HCT116 (cell line): ENCODE measurements at regions not wholly inside any gene's neighbourhood (a gene's known extent, or its start where the extent isn't known, plus 50 kb on each side); places are given as distances from the start of the nearest gene placed in this dataset.

Experiments
- ATAC-seq: fragments of 200-7000 bp; cut with Tn5 transposase; 2 replicates; pipeline ENCODE4 v1.9.1; 2020; ENCODE audit warnings: mild to moderate bottlenecking, moderate library complexity
- BruUV-seq: library from RNA; stranded (reverse); fragments of 400-500 nt; replicated peaks from 2 replicates; lab custom pipeline; 2021; lab: Mats Ljungman, UMichigan
- CTCF ChIA-PET: fragments of 300-600 bp; sonication (Branson Sonifier 250); formaldehyde crosslinking; loops from one replicate; lab custom pipeline; 2021; ENCODE audit warnings: antibody characterized with exemption; lab: Charles Lee
- POLR2A ChIA-PET: fragments of 300-600, 350-600 bp; sonication (Branson Sonifier 250); formaldehyde crosslinking; loops from one replicate; lab custom pipeline; 2021; ENCODE audit warnings: antibody characterized with exemption; lab: Charles Lee
- RAD21 ChIA-PET, 2 experiments: fragments of 300-600 bp; sonication (Branson Sonifier 250); formaldehyde crosslinking; loops; one replicate each; lab custom pipeline; 2023; ENCODE audit warnings: low total read pairs in 2 of 2; ENCODE audit not compliant: uncharacterized antibody in 2 of 2, unreplicated experiment in 2 of 2, low non-redundant PET in 1 of 2; lab: Charles Lee
- DNase-seq: peaks from one replicate; pipeline ENCODE4 v3.0.0-alpha.2; 2010; ENCODE audit warnings: low read depth, low spot score
- H2AFZ ChIP-seq: fragments of 200-600 bp; shearing (Covaris generic), sonication (generic); 2 replicates; pipeline ENCODE4 v1.6.1; 2017; ENCODE audit warnings: low read depth, mixed run types, mixed read lengths, antibody characterized with exemption, low read length; ENCODE audit not compliant: poor library complexity, severe bottlenecking
- H3K27ac ChIP-seq: 2 replicates; pipeline ENCODE4 v1.5.1; 2012; ENCODE audit warnings: low read depth, low read length
- H3K27me3 ChIP-seq: fragments of 200-600 bp; sonication (generic); 2 replicates; pipeline ENCODE4 v1.6.1; 2016; ENCODE audit warnings: mixed run types, low read length, mixed read lengths; ENCODE audit not compliant: insufficient read depth
- H3K36me3 ChIP-seq, 2 experiments: fragments of 200-500 bp in 1 of 2; fragments of 200-600 bp in 1 of 2; sonication (Bioruptor generic) in 1 of 2; sonication (generic) in 1 of 2; 2 replicates each; pipeline versions ENCODE4 v1.5.1 to v1.6.1; 2014 to 2016; ENCODE audit warnings: low read length in 2 of 2, inconsistent platforms in 1 of 2, mixed read lengths in 1 of 2, mixed run types in 1 of 2; ENCODE audit not compliant: insufficient read depth in 2 of 2, control insufficient read depth in 1 of 2
- H3K4me1 ChIP-seq, 2 experiments: fragments of 200-600 bp in 1 of 2; sonication (generic) in 1 of 2; 2 replicates each; pipeline versions ENCODE4 v1.5.1 to v1.6.1; 2012 to 2017; ENCODE audit warnings: low read length in 2 of 2, inconsistent platforms in 1 of 2, mild to moderate bottlenecking in 1 of 2, mixed read lengths in 1 of 2, mixed run types in 1 of 2, moderate library complexity in 1 of 2; ENCODE audit not compliant: insufficient read depth in 2 of 2, control insufficient read depth in 1 of 2
- H3K4me2 ChIP-seq: fragments of 200-600 bp; sonication (generic); 2 replicates; pipeline ENCODE4 v1.6.1; 2017; ENCODE audit warnings: mixed run types, low read length, mixed read lengths
- H3K4me3 ChIP-seq, 2 experiments: fragments of 200-600 bp in 1 of 2; sonication (generic) in 1 of 2; replicated peaks in 1 of 2; 2 replicates each; pipeline ENCODE4 v1.5.1; 2011 to 2016; ENCODE audit warnings: low read length in 2 of 2, control low read depth in 1 of 2, low read depth in 1 of 2, mild to moderate bottlenecking in 1 of 2, mixed read lengths in 1 of 2, mixed run types in 1 of 2
- H3K79me2 ChIP-seq: fragments of 200-600 bp; sonication (generic); 2 replicates; pipeline ENCODE4 v1.6.1; 2017; ENCODE audit warnings: mild to moderate bottlenecking, mixed run types, low read length, moderate library complexity, mixed read lengths; ENCODE audit not compliant: insufficient read depth
- H3K9ac ChIP-seq: fragments of 200-600 bp; sonication (generic); 2 replicates; pipeline ENCODE4 v1.6.1; 2016; ENCODE audit warnings: low read length, mixed read lengths
- H3K9me2 ChIP-seq: fragments of 200-600 bp; sonication (generic), shearing (Covaris generic); 2 replicates; pipeline ENCODE4 v1.6.1; 2017; ENCODE audit warnings: mixed run types, mild to moderate bottlenecking, moderate library complexity; ENCODE audit not compliant: insufficient read depth
- H3K9me3 ChIP-seq, 2 experiments: fragments of 200-500 bp in 1 of 2; fragments of 200-600 bp in 1 of 2; sonication (Bioruptor generic) in 1 of 2; sonication (generic) in 1 of 2; 2 replicates each; pipeline ENCODE4 v1.6.1; 2014 to 2017; ENCODE audit warnings: low read length in 2 of 2, mixed read lengths in 2 of 2, inconsistent platforms in 1 of 2, low read depth in 1 of 2, mild to moderate bottlenecking in 1 of 2, mixed run types in 1 of 2, moderate library complexity in 1 of 2; ENCODE audit not compliant: control insufficient read depth in 1 of 2, insufficient read depth in 1 of 2
- H4K20me1 ChIP-seq: fragments of 200-600 bp; sonication (generic), shearing (Covaris generic); 2 replicates; pipeline ENCODE4 v1.6.1; 2017; ENCODE audit warnings: mixed run types, mild to moderate bottlenecking, moderate library complexity; ENCODE audit not compliant: insufficient read depth
- CBX3 ChIP-seq: IDR thresholded peaks from 2 replicates; pipeline ENCODE4 v1.6.1; 2012; ENCODE audit warnings: low read depth
- CEBPB ChIP-seq: IDR thresholded peaks from 2 replicates; pipeline ENCODE4 v1.6.1; 2012; ENCODE audit warnings: low read depth
- EGR1 ChIP-seq: IDR thresholded peaks from 2 replicates; pipeline ENCODE4 v1.6.1; 2012; ENCODE audit warnings: low read depth
- ELF1 ChIP-seq: IDR thresholded peaks from 2 replicates; pipeline ENCODE4 v1.6.1; 2012; ENCODE audit warnings: low read depth, borderline replicate concordance
- EZH2phosphoT487 ChIP-seq: fragments of 200-600 bp; IDR thresholded peaks from 2 replicates; pipeline ENCODE4 v1.6.1; 2018; ENCODE audit warnings: antibody characterized with exemption, borderline replicate concordance
- FOSL1 ChIP-seq: IDR thresholded peaks from 2 replicates; pipeline ENCODE4 v1.6.1; 2012; ENCODE audit warnings: low read depth
- REST ChIP-seq: IDR thresholded peaks from 2 replicates; pipeline ENCODE4 v1.6.1; 2012; ENCODE audit warnings: low read depth
- SIN3A ChIP-seq: IDR thresholded peaks from 2 replicates; pipeline ENCODE4 v1.6.1; 2012; ENCODE audit warnings: low read depth
- SP1 ChIP-seq: IDR thresholded peaks from 2 replicates; pipeline ENCODE4 v1.6.1; 2012; ENCODE audit warnings: low read depth
- SRF ChIP-seq: IDR thresholded peaks from 2 replicates; pipeline ENCODE4 v1.6.1; 2012; ENCODE audit warnings: low read depth
- YY1 ChIP-seq: IDR thresholded peaks from 2 replicates; pipeline ENCODE4 v1.6.1; 2011; ENCODE audit warnings: low read length, low read depth, moderate library complexity, mild to moderate bottlenecking; ENCODE audit not compliant: insufficient replicate concordance; ENCODE audit errors: extremely low read depth
- ZFX ChIP-seq: fragments of 450-650 bp; IDR thresholded peaks from 2 replicates; pipeline ENCODE4 v1.6.1; 2017
- intact Hi-C: fragments of 100-400 bp; cut with micrococcal nuclease; formaldehyde crosslinking; loops from 2 replicates; pipeline ENCODE4 v1.10.0; 2022
- TF ChIP-seq, protein P1 (sequence below): IDR thresholded peaks from 2 replicates; pipeline ENCODE4 v1.6.1; 2012
- TF ChIP-seq, protein P2 (sequence below): IDR thresholded peaks from 2 replicates; pipeline ENCODE4 v1.6.1; 2012
- TF ChIP-seq, protein P3 (sequence below): IDR thresholded peaks from 2 replicates; pipeline ENCODE4 v1.6.1; 2011; ENCODE audit warnings: mild to moderate bottlenecking, low read length, moderate library complexity; ENCODE audit not compliant: insufficient replicate concordance; ENCODE audit errors: extremely low read depth

DNA sequence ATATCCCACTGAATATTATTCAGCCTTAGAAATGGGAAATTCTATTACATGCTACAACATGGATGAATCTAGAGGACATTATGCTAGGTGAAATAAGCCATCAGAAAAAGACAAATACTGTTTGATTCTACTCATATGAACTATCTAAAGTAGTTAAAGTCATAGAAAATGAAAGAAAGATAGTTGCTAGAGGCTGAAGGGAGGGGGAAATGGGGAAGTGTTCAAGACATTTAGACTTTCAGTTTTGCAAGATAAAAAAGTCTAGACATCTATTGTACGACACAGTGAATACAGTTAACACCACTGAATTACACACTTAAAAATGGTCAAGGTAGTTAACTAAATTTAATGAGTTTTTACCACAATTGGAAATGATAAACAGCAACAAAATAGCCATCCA is 835.9 kb upstream of the CHAC2 start:
- no TSS peak for BruUV-seq
- Histone ChIP-seq H3K9ac (no peak overlapping the region), H4K20me1 (no peaks in the 10 kb centered on the region), H3K4me1 (peaks cover 21 to 36% of the 10 kb centered on the region in 2 experiments), H3K27ac (no peak overlapping the region), H3K4me3 (no peak overlapping the region), H3K36me3 (no peaks in the 10 kb centered on the region), H3K9me2 (no peaks in the 10 kb centered on the region), H3K27me3 (no peaks in the 10 kb centered on the region), H3K9me3 (no peaks in the 10 kb centered on the region; a peak in 1 of 4 replicates), H2AFZ (no peak overlapping the region), H3K4me2 (no peak overlapping the region), H3K79me2 (no peaks in the 10 kb centered on the region)
- TF ChIP-seq EGR1 (no peak), CEBPB (no peak), SRF (no peak), CBX3 (no peak), SP1 (no peak), EZH2phosphoT487 (no peak), SIN3A (no peak), YY1 (no peak), REST (no peak), ELF1 (no peak), ZFX (no peak), FOSL1 (no peak)
- TF ChIP-seq, protein P1, sequence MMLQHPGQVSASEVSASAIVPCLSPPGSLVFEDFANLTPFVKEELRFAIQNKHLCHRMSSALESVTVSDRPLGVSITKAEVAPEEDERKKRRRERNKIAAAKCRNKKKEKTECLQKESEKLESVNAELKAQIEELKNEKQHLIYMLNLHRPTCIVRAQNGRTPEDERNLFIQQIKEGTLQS = no peak
- TF ChIP-seq, protein P2, sequence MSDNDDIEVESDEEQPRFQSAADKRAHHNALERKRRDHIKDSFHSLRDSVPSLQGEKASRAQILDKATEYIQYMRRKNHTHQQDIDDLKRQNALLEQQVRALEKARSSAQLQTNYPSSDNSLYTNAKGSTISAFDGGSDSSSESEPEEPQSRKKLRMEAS = no peak
- TF ChIP-seq, protein P3, sequence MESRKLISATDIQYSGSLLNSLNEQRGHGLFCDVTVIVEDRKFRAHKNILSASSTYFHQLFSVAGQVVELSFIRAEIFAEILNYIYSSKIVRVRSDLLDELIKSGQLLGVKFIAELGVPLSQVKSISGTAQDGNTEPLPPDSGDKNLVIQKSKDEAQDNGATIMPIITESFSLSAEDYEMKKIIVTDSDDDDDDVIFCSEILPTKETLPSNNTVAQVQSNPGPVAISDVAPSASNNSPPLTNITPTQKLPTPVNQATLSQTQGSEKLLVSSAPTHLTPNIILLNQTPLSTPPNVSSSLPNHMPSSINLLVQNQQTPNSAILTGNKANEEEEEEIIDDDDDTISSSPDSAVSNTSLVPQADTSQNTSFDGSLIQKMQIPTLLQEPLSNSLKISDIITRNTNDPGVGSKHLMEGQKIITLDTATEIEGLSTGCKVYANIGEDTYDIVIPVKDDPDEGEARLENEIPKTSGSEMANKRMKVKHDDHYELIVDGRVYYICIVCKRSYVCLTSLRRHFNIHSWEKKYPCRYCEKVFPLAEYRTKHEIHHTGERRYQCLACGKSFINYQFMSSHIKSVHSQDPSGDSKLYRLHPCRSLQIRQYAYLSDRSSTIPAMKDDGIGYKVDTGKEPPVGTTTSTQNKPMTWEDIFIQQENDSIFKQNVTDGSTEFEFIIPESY = no peak
- DNase-seq (no peak), ATAC-seq (no peak)
- CTCF ChIA-PET = no interaction called here
- POLR2A ChIA-PET = no interaction called here
- intact Hi-C loops = no loop called here
- RAD21 ChIA-PET = no interaction called here
